HG03045 (cell line): ENCODE measurements at regions not wholly inside any gene's neighbourhood (a gene's known extent, or its start where the extent isn't known, plus 50 kb on each side); places are given as distances from the start of the nearest gene placed in this dataset.

Source experiments
- ATAC-seq: cut with Tn5 transposase; IDR thresholded peaks from one replicate; pipeline ENCODE4 v1.9.1; 2021; ENCODE audit warnings: mild to moderate bottlenecking, moderate library complexity; ENCODE audit not compliant: unreplicated experiment

GRCh38 chr2:215749092-215749957 is 264.0 kb downstream of the MREG start:
- no peak for ATAC-seq

GRCh38 chr2:215748446-215748845 is 264.9 kb downstream of the MREG start:
- no peak for ATAC-seq

GRCh38 chr2:215746887-215747615 is 266.3 kb downstream of the MREG start:
- ATAC-seq, result no peak

GRCh38 chr2:215746226-215746886 is 267.0 kb downstream of the MREG start:
- no peak for ATAC-seq

- ATAC-seq, result no peak
These were observed 268.0 kb downstream of the MREG start for GRCh38 chr2:215745331-215745730.

GRCh38 chr2:215744514-215744913 is 268.8 kb downstream of the MREG start:
- ATAC-seq, result no peak

GRCh38 chr2:215743066-215743465 is 270.3 kb downstream of the MREG start:
- ATAC-seq, result no peak

GRCh38 chr2:215742021-215742420 is 271.3 kb downstream of the MREG start:
- ATAC-seq, result no peak

GRCh38 chr2:215740071-215740470 is 273.3 kb downstream of the MREG start:
- ATAC-seq, result no peak

GRCh38 chr2:215738351-215738750 is 275.0 kb downstream of the MREG start:
- ATAC-seq, result no peak

GRCh38 chr2:215737477-215737876 is 275.9 kb downstream of the MREG start:
- ATAC-seq, result no peak

- ATAC-seq, result no peak
These were observed 276.6 kb downstream of the MREG start for GRCh38 chr2:215736653-215737290.

GRCh38 chr2:215731108-215731658 is 282.2 kb downstream of the MREG start:
- no peak for ATAC-seq

- no peak for ATAC-seq
These were observed 283.2 kb downstream of the MREG start for GRCh38 chr2:215729985-215730620.

GRCh38 chr2:215728504-215729065 is 284.8 kb downstream of the MREG start:
- ATAC-seq, result no peak

- no peak for ATAC-seq
These were observed 285.5 kb downstream of the MREG start for GRCh38 chr2:215727507-215728503.

GRCh38 chr2:215726070-215726469 is 287.3 kb downstream of the MREG start:
- no peak for ATAC-seq

- ATAC-seq, result no peak
These were observed 288.3 kb upstream of the FN1 start for GRCh38 chr2:215724146-215724545.

GRCh38 chr2:215723631-215724011 is 287.8 kb upstream of the FN1 start:
- no peak for ATAC-seq
